Nephron progenitor cell (in vitro differentiated cells): ENCODE measurements at regions not wholly inside any gene's neighbourhood (a gene's known extent, or its start where the extent isn't known, plus 50 kb on each side); places are given as distances from the start of the nearest gene placed in this dataset.

Experiments
- DNase-seq: peaks from one replicate; pipeline ENCODE4 v3.0.0; 2021
- H3K27ac Mint-ChIP-seq: 2 replicates; pipeline ENCODE4 v1.8.0; 2021; ENCODE audit warnings: mild to moderate bottlenecking, moderate library complexity, mixed read lengths
- H3K27me3 Mint-ChIP-seq: 2 replicates; pipeline ENCODE4 v1.8.0; 2021; ENCODE audit warnings: mild to moderate bottlenecking, low read depth, mixed read lengths; ENCODE audit not compliant: poor library complexity
- H3K36me3 Mint-ChIP-seq: 2 replicates; pipeline ENCODE4 v1.8.0; 2021; ENCODE audit warnings: low read depth, mixed read lengths
- H3K4me1 Mint-ChIP-seq: 2 replicates; pipeline ENCODE4 v1.8.0; 2021; ENCODE audit warnings: mixed read lengths
- H3K4me3 Mint-ChIP-seq: 2 replicates; pipeline ENCODE4 v1.8.0; 2021; ENCODE audit warnings: mild to moderate bottlenecking, moderate library complexity, mixed read lengths
- H3K9me3 Mint-ChIP-seq: 2 replicates; pipeline ENCODE4 v1.8.0; 2021; ENCODE audit warnings: mild to moderate bottlenecking, moderate library complexity, mixed read lengths
- TF ChIP-seq, protein P1 (sequence below): fragments of 200-600 bp; sonication (generic); IDR thresholded peaks from 2 replicates; pipeline ENCODE4 v1.5.0; 2021; ENCODE audit warnings: antibody characterized with exemption

- no peak for DNase-seq
- Mint-ChIP-seq H3K27ac (no peak overlapping the region), H3K9me3 (peaks cover 51% of the 10 kb centered on the region), H3K36me3 (peaks cover 72% of the 10 kb centered on the region), H3K4me1 (no peaks in the 10 kb centered on the region), H3K4me3 (no peak overlapping the region), H3K27me3 (no peaks in the 10 kb centered on the region)
- TF ChIP-seq, protein P1, sequence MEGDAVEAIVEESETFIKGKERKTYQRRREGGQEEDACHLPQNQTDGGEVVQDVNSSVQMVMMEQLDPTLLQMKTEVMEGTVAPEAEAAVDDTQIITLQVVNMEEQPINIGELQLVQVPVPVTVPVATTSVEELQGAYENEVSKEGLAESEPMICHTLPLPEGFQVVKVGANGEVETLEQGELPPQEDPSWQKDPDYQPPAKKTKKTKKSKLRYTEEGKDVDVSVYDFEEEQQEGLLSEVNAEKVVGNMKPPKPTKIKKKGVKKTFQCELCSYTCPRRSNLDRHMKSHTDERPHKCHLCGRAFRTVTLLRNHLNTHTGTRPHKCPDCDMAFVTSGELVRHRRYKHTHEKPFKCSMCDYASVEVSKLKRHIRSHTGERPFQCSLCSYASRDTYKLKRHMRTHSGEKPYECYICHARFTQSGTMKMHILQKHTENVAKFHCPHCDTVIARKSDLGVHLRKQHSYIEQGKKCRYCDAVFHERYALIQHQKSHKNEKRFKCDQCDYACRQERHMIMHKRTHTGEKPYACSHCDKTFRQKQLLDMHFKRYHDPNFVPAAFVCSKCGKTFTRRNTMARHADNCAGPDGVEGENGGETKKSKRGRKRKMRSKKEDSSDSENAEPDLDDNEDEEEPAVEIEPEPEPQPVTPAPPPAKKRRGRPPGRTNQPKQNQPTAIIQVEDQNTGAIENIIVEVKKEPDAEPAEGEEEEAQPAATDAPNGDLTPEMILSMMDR: no peak
These were observed 61.6 kb downstream of the RGS12 start for GRCh38 chr4:3354455-3354811.

- peaks cover 6% of the 10 kb centered on the region for H3K4me1 Mint-ChIP-seq
These were observed 62.5 kb downstream of the RGS12 start for GRCh38 chr4:3355266-3355748.

GRCh38 chr4:3358656-3359055 is 65.8 kb downstream of the RGS12 start:
- no peak overlapping the region for H3K4me3 Mint-ChIP-seq
- H3K27ac Mint-ChIP-seq: no peak overlapping the region
- H3K36me3 Mint-ChIP-seq: peaks cover 47% of the 10 kb centered on the region
- no peak for DNase-seq
- peaks cover 4% of the 10 kb centered on the region for H3K27me3 Mint-ChIP-seq
- TF ChIP-seq, protein P1: no peak
- H3K4me1 Mint-ChIP-seq: peaks cover 38% of the 10 kb centered on the region
- peaks cover 34% of the 10 kb centered on the region for H3K9me3 Mint-ChIP-seq

More at GRCh38 chr4:3355266-3355748, 62.5 kb downstream of the RGS12 start:
- Mint-ChIP-seq H3K4me3 (no peak overlapping the region), H3K27ac (no peak overlapping the region), H3K9me3 (peaks cover 51% of the 10 kb centered on the region), H3K27me3 (no peaks in the 10 kb centered on the region), H3K36me3 (peaks cover 72% of the 10 kb centered on the region)
- TF ChIP-seq, protein P1: no peak
- no peak for DNase-seq

GRCh38 chr4:3360777-3361176 is 68.0 kb downstream of the RGS12 start:
- peaks cover 28% of the 10 kb centered on the region for H3K36me3 Mint-ChIP-seq
- peaks cover 4% of the 10 kb centered on the region for H3K27me3 Mint-ChIP-seq
- H3K9me3 Mint-ChIP-seq: peaks cover 26% of the 10 kb centered on the region
- H3K4me1 Mint-ChIP-seq: peaks cover 58% of the 10 kb centered on the region
- TF ChIP-seq, protein P1: no peak
- no peak overlapping the region for H3K27ac Mint-ChIP-seq
- DNase-seq: no peak
- no peak overlapping the region for H3K4me3 Mint-ChIP-seq

DNA sequence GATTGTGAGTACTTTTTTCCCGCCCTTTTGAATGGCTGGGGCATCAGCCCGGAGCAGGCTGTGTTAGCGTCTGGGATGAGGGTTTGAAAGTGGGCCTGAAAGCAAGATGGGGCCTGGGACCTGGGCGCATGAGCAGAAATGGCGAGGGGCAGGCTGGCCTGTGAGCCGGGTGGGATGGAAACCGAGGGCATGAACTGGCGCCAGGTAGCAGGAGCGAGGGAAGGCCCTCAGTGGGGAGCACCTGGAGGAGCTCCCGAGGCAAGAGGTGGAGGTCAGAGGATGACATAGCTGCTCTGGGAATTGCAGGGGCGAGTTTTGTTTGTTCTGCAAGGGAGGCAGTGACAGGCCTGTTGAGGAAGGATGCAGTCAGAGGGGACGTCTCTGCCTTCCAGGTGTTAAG is 68.6 kb downstream of the RGS12 start:
- DNase-seq: no peak
- Mint-ChIP-seq H3K27me3 (peaks cover 4% of the 10 kb centered on the region), H3K36me3 (peaks cover 22% of the 10 kb centered on the region), H3K27ac (peak overlapping the region; percentile 64), H3K4me3 (no peak overlapping the region), H3K4me1 (peaks cover 65% of the 10 kb centered on the region), H3K9me3 (peaks cover 21% of the 10 kb centered on the region)
- TF ChIP-seq, protein P1: no peak

DNA sequence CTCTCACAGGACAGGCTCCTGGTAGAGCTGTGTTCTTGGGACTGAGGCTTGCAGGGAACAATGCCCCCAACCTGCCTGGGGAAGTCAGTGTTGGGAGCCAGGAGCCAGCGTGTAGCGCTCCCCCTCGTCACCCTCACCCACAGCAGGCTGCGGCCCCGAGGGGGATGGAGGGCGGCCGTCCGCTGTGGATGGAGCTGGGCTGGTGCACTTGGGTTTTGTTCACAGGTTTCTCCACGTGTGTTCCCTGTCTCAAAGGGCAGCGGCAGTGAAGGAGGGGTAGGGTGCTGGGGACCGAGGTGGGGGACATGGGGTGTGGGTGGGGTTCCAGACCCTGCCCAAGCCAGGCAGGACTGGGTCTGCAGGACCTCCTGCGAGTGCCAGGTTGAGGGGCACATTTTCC is 69.1 kb downstream of the RGS12 start:
- peaks cover 17% of the 10 kb centered on the region for H3K36me3 Mint-ChIP-seq

More for the DNA sequence above, 69.1 kb downstream of the RGS12 start:
- TF ChIP-seq, protein P1: no peak
- H3K27me3 Mint-ChIP-seq: peaks cover 4% of the 10 kb centered on the region
- H3K4me1 Mint-ChIP-seq: peaks cover 70% of the 10 kb centered on the region
- no peak overlapping the region for H3K4me3 Mint-ChIP-seq
- no peak for DNase-seq
- H3K9me3 Mint-ChIP-seq: peaks cover 17% of the 10 kb centered on the region
- H3K27ac Mint-ChIP-seq: peak overlapping the region; percentile 64
